ENCODE measurements at regions not wholly inside any gene's neighbourhood (a gene's known extent, or its start where the extent isn't known, plus 50 kb on each side); places are given as distances from the start of the nearest gene placed in this dataset.

DNA sequence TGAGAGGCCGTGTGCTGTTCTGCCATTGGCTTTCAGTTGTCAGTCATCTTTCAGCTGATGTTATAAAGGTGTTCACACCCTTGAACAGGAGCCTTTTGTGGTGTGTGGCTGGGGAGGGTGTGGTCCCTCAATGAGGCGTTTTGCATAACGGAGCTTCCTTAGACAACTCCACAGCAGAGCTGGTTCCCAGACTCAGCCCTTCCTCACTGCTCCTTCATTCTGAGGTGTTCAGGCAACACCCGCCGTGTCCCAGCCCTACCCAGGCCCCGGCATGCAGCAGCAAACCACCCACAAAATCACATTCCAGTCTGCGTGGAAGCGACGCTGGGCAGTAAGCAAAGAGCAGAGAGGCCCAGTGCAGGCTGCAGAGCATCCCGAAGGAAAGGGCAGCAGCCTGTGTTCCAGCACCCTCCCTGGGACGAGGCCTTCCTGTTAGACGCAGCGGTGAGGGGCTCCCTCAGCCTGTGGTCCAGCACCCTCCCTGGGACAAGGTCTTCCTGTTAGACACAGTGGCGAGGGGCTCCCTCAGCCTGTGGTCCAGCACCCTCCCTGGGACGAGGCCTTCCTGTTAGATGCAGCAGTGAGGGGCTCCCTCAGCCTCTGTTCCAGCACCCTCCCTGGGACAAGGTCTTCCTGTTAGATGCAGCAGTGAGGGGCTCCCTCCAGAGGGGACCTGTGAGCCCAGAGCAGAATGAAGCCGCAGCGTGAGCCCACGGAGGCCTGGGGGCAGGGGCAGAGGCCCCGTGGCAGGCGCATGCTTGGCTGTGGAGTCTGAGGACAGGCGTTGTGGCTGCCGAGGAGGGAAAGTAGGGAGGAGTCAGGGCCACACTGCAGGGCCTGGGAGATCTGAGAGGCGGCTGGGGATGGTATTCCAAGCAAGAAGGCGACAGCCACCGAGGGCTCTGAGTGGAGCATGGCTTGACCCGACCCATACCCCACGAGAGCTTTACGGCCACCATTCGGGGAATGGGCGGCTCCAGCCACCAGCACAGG is 201.8 kb upstream of the HDAC4 start:
- DNase-seq (ENCODE audit: extremely low spot score), result no peak
- ChIA-PET CTCF (no interaction called here), POLR2A (no interaction called here)
- TF ChIP-seq CTCF (IDR thresholded peaks at IDR 0.05; ENCODE audit: control extremely low read depth, extremely low read depth, low read depth, missing control alignments), result no peak

- TF ChIP-seq CTCF (IDR thresholded peaks at IDR 0.05; ENCODE audit: control extremely low read depth, extremely low read depth, low read depth, missing control alignments), result no peak
- DNase-seq (ENCODE audit: extremely low spot score), result no peak
- CTCF ChIA-PET, result no interaction called here
- POLR2A ChIA-PET, result interaction anchor here (0.6 kb wide), 1 partner anchor 651 kb away, joined by 3 read pairs; no protein-coding TSS in a partner anchor
Measured at GRCh38 chr2:239601880-239602279, 201.1 kb upstream of the HDAC4 start.

GRCh38 chr2:239601201-239601851 is 200.5 kb upstream of the HDAC4 start:
- DNase-seq (ENCODE audit: extremely low spot score), result no peak
- CTCF ChIA-PET, result no interaction called here
- POLR2A ChIA-PET, result interaction anchor here (0.6 kb wide), 1 partner anchor 651 kb away, joined by 3 read pairs; no protein-coding TSS in a partner anchor
- TF ChIP-seq CTCF (IDR thresholded peaks at IDR 0.05; ENCODE audit: control extremely low read depth, extremely low read depth, low read depth, missing control alignments), result no peak

DNA sequence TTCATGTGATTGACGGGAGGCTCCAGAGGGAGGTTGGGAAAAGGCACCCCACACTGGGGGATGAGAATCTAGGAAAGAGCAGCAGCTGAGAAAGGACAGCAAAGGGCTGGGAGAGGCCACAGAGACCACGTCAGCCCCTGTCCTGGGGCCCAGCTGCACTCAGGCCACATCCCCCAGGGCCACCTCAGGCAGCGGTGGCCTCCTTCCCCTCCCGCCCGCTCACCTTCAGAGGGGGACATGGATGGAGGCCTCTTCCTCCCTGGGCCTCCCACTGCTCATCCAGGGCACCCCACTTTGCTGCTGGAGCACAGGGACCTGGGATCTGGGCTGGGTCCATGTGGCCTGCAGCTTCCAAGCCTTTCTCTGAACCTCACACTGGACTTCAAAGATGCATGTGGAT is 199.8 kb upstream of the HDAC4 start:
- no peak for DNase-seq (ENCODE audit: extremely low spot score)

DNA sequence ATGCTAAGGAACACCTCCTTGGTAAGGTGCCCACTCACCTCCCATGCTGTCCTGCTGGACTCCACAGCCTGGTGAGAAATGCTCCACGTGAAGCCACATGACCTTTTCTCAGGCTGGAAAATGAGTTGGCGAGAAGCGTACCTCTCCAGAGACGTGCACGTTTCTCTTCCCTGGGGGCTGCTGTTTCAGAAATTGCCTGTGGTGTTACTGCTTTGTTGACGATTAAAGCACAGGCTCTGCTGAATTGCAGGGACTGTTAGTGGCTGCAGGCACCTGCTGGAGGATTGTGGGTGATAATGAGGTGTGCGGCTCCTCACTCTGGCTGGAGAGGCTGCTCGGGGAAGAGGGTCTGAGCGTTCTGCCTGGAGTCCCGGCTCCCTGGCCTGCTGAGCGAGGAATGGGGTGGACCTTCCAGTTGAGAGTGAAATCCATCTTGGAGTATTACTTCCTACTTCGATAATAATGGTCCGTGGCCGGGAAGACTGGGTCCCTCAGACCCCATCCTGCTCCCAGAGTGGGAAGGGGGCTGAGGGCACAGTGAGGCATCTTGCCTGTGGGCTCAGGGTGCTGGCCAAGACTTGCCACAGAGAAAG is 199.3 kb upstream of the HDAC4 start:
- no peak for DNase-seq (ENCODE audit: extremely low spot score)
- TF ChIP-seq CTCF (IDR thresholded peaks at IDR 0.05; ENCODE audit: control extremely low read depth, extremely low read depth, low read depth, missing control alignments), result no peak
- ChIA-PET POLR2A (no interaction called here), CTCF (no interaction called here)

More for the DNA sequence above, 199.8 kb upstream of the HDAC4 start:
- TF ChIP-seq CTCF (IDR thresholded peaks at IDR 0.05; ENCODE audit: control extremely low read depth, extremely low read depth, low read depth, missing control alignments), result no peak
- CTCF ChIA-PET, result no interaction called here
- POLR2A ChIA-PET, result no interaction called here

- no peak for DNase-seq (ENCODE audit: extremely low spot score)
- CTCF ChIA-PET, result no interaction called here
- POLR2A ChIA-PET, result no interaction called here
- no peak for TF ChIP-seq CTCF (IDR thresholded peaks at IDR 0.05; ENCODE audit: control extremely low read depth, extremely low read depth, low read depth, missing control alignments)
Measured at GRCh38 chr2:239599299-239599698, 198.5 kb upstream of the HDAC4 start.

Measured in GM10248 (cell line).